CD4-positive, alpha-beta T cell treated with Interleukin-1 beta for 1 hour (primary cell): ENCODE measurements at regions not wholly inside any gene's neighbourhood (a gene's known extent, or its start where the extent isn't known, plus 50 kb on each side); places are given as distances from the start of the nearest gene placed in this dataset.
"Not testable (repeated sequence)": the region's sequence is repeated elsewhere in the genome, so short reads cannot be mapped to it uniquely, and the experiment has no call there.

Source experiments
- DNase-seq, 2 donors: peaks; one replicate each; pipeline ENCODE4 v3.0.0-alpha.2; 2020 to 2022

- DNase-seq: not testable (repeated sequence)
These were observed 84.3 kb downstream of the IRS2 start for GRCh38 chr13:109702030-109702597.

GRCh38 chr13:109700176-109700575 is 86.2 kb downstream of the IRS2 start:
- DNase-seq: no peak

GRCh38 chr13:109699628-109700071 is 86.7 kb downstream of the IRS2 start:
- no peak for DNase-seq

- DNase-seq: no peak
These were observed 87.6 kb downstream of the IRS2 start for GRCh38 chr13:109698779-109699178.

- DNase-seq: no peak
These were observed 88.4 kb downstream of the IRS2 start for GRCh38 chr13:109697936-109698335.

GRCh38 chr13:109695402-109696190 is 90.8 kb downstream of the IRS2 start:
- DNase-seq: no peak

- no peak for DNase-seq
These were observed 91.4 kb downstream of the IRS2 start for GRCh38 chr13:109694972-109695371.

GRCh38 chr13:109693213-109693612 is 93.2 kb downstream of the IRS2 start:
- no peak for DNase-seq

GRCh38 chr13:109691689-109692088 is 94.7 kb downstream of the IRS2 start:
- DNase-seq: no peak

- DNase-seq: no peak
These were observed 98.6 kb downstream of the IRS2 start for GRCh38 chr13:109687559-109688448.

GRCh38 chr13:109685203-109685602 is 101.2 kb downstream of the IRS2 start:
- no peak for DNase-seq

- no peak for DNase-seq
These were observed 101.6 kb downstream of the IRS2 start for GRCh38 chr13:109684824-109685202.

GRCh38 chr13:109684084-109684823 is 102.1 kb downstream of the IRS2 start:
- DNase-seq: no peak

- no peak for DNase-seq
These were observed 103.7 kb downstream of the IRS2 start for GRCh38 chr13:109682534-109683244.

GRCh38 chr13:109680930-109681329 is 105.5 kb downstream of the IRS2 start:
- DNase-seq: no peak

- DNase-seq: no peak
These were observed 106.1 kb downstream of the IRS2 start for GRCh38 chr13:109680288-109680687.

GRCh38 chr13:109678459-109678858 is 107.9 kb downstream of the IRS2 start:
- no peak for DNase-seq

- no peak for DNase-seq
These were observed 109.2 kb downstream of the IRS2 start for GRCh38 chr13:109677206-109677605.

- DNase-seq: no peak
These were observed 112.9 kb downstream of the IRS2 start for GRCh38 chr13:109673477-109673876.

GRCh38 chr13:109672545-109672944 is 113.8 kb downstream of the IRS2 start:
- DNase-seq: no peak

GRCh38 chr13:109671919-109672318 is 114.5 kb downstream of the IRS2 start:
- DNase-seq: no peak

GRCh38 chr13:109670776-109671175 is 115.6 kb downstream of the IRS2 start:
- no peak for DNase-seq
